GM12878 (cell line): ENCODE measurements at regions not wholly inside any gene's neighbourhood (a gene's known extent, or its start where the extent isn't known, plus 50 kb on each side); places are given as distances from the start of the nearest gene placed in this dataset.

Experiments
- ATAC-seq: fragments of 200-7000 bp; cut with Tn5 transposase; 3 replicates; pipeline ENCODE4 v1.9.1; 2020; ENCODE audit warnings: mild to moderate bottlenecking, moderate library complexity
- BruUV-seq: library from RNA; stranded (reverse); fragments of 400-500 nt; replicated peaks from 2 replicates; lab custom pipeline; 2021; lab: Mats Ljungman, UMichigan
- CTCF ChIA-PET: fragments of 300-600 bp; sonication (Branson Sonifier 250); formaldehyde crosslinking; extraction: SDS; loops from one replicate; lab custom pipeline; 2021; ENCODE audit warnings: inconsistent platforms; lab: Yijun Ruan, JAX
- POLR2A ChIA-PET: fragments of 350-600 bp; formaldehyde crosslinking; extraction: SDS; loops from one replicate; lab custom pipeline; 2021; ENCODE audit warnings: inconsistent platforms; lab: Charles Lee
- RAD21 ChIA-PET: fragments of 300-600 bp; sonication (Branson Sonifier 250); formaldehyde crosslinking; loops from one replicate; lab custom pipeline; 2023; ENCODE audit warnings: antibody characterized with exemption; ENCODE audit not compliant: unreplicated experiment; lab: Charles Lee
- SMC1A ChIA-PET: fragments of 300-600 bp; sonication (Branson Sonifier 250); formaldehyde crosslinking; loops from one replicate; lab custom pipeline; 2023; ENCODE audit not compliant: unreplicated experiment, uncharacterized antibody; lab: Charles Lee
- DNase-seq: peaks from one replicate; pipeline ENCODE4 v3.0.0-alpha.2; 2011; ENCODE audit warnings: low read depth, low spot score
- FAIRE-seq: peaks from 3 replicates; lab custom pipeline; 2011; peaks lifted over from hg19 to GRCh38; lab: Jason Lieb, UNC
- H2AFZ ChIP-seq: 2 replicates; pipeline ENCODE4 v1.6.0; 2011; ENCODE audit warnings: low read depth, low read length, control low read depth; ENCODE audit not compliant: control insufficient read depth
- H3K27ac ChIP-seq: 2 replicates; pipeline ENCODE4 v1.5.1; 2011; ENCODE audit warnings: control low read depth; ENCODE audit not compliant: control insufficient read depth, insufficient read depth
- H3K27me3 ChIP-seq, 2 experiments: replicated peaks in 1 of 2; 2 replicates each; pipeline versions ENCODE4 v1.6.0 to v1.6.1; 2011; ENCODE audit warnings: low read length in 1 of 2; ENCODE audit not compliant: control insufficient read depth in 2 of 2, insufficient read depth in 2 of 2
- H3K36me3 ChIP-seq, 2 experiments: 2 replicates each; pipeline ENCODE4 v1.5.1; 2011; ENCODE audit warnings: low read length in 1 of 2; ENCODE audit not compliant: control insufficient read depth in 2 of 2, insufficient read depth in 2 of 2
- H3K4me1 ChIP-seq: 2 replicates; pipeline ENCODE4 v1.6.1; 2011; ENCODE audit warnings: mild to moderate bottlenecking, low read length, moderate library complexity, mixed read lengths; ENCODE audit not compliant: control insufficient read depth, insufficient read depth
- H3K4me2 ChIP-seq: 2 replicates; pipeline ENCODE4 v1.6.0; 2011; ENCODE audit warnings: control low read depth; ENCODE audit not compliant: control insufficient read depth, insufficient read depth
- H3K4me3 ChIP-seq: fragments of 200-600 bp; sonication (generic); 2 replicates; pipeline ENCODE4 v1.5.1; 2016
- H3K79me2 ChIP-seq: 2 replicates; pipeline ENCODE4 v1.6.0; 2011; ENCODE audit warnings: low read length; ENCODE audit not compliant: control insufficient read depth, insufficient read depth
- H3K9ac ChIP-seq: 2 replicates; pipeline ENCODE4 v1.8.0; 2011; ENCODE audit warnings: low read length, control low read depth, mixed read lengths; ENCODE audit not compliant: control insufficient read depth, insufficient read depth
- H3K9me3 ChIP-seq: replicated peaks from 3 replicates; pipeline ENCODE4 v1.5.1; 2011; ENCODE audit warnings: mild to moderate bottlenecking, low read length; ENCODE audit not compliant: control insufficient read depth, insufficient read depth
- H4K20me1 ChIP-seq: 2 replicates; pipeline ENCODE4 v1.6.0; 2011; ENCODE audit not compliant: control insufficient read depth, insufficient read depth
- BACH1 ChIP-seq: fragments of 450-650 bp; IDR thresholded peaks from 2 replicates; pipeline ENCODE4 v1.6.1; 2017; ENCODE audit warnings: mild to moderate bottlenecking, borderline replicate concordance
- BCL11A ChIP-seq: IDR thresholded peaks from 2 replicates; pipeline ENCODE4 v1.6.1; 2011; ENCODE audit warnings: low read depth, low read length
- CHD1 ChIP-seq: IDR thresholded peaks from 2 replicates; pipeline ENCODE4 v1.6.1; 2012; ENCODE audit warnings: low read depth, low read length, improper control_type of control experiment
- CHD4 ChIP-seq: fragments of 200-600 bp; sonication (generic); IDR thresholded peaks from 2 replicates; pipeline ENCODE4 v1.6.1; 2016; ENCODE audit warnings: mild to moderate bottlenecking
- DPF2 ChIP-seq: fragments of 450-650 bp; IDR thresholded peaks from 2 replicates; pipeline ENCODE4 v1.6.1; 2017; ENCODE audit warnings: mild to moderate bottlenecking
- EED ChIP-seq: sonication (generic); IDR thresholded peaks from 2 replicates; pipeline ENCODE4 v1.6.1; 2016; ENCODE audit warnings: antibody characterized with exemption, low read depth
- FOXM1 ChIP-seq: IDR thresholded peaks from 2 replicates; pipeline ENCODE4 v1.6.1; 2012; ENCODE audit warnings: low read depth, mild to moderate bottlenecking, inconsistent platforms, low read length, moderate library complexity
- IKZF1 ChIP-seq: fragments of 450-650 bp; conservative IDR thresholded peaks from 2 replicates; pipeline ENCODE4 v1.6.1; 2017; ENCODE audit warnings: antibody characterized with exemption, mild to moderate bottlenecking
- IKZF2 ChIP-seq, 2 experiments: fragments of 450-650 bp; IDR thresholded peaks; 2 replicates each; pipeline ENCODE4 v1.6.1; 2017; ENCODE audit warnings: mild to moderate bottlenecking in 2 of 2, moderate library complexity in 2 of 2
- NFIC ChIP-seq: IDR thresholded peaks from 2 replicates; pipeline ENCODE4 v1.6.1; 2012; ENCODE audit warnings: low read depth, mild to moderate bottlenecking, inconsistent platforms, low read length, moderate library complexity
- NFYA ChIP-seq: IDR thresholded peaks from 2 replicates; pipeline ENCODE4 v1.6.1; 2011; ENCODE audit warnings: low read depth, mild to moderate bottlenecking, low read length, improper control_type of control experiment, borderline replicate concordance
- NR2F1 ChIP-seq: fragments of 450-650 bp; conservative IDR thresholded peaks from 2 replicates; pipeline ENCODE4 v1.6.1; 2017; ENCODE audit warnings: mild to moderate bottlenecking
- POLR2AphosphoS5 ChIP-seq: IDR thresholded peaks from 2 replicates; pipeline ENCODE4 v1.6.1; 2011; ENCODE audit warnings: mild to moderate bottlenecking, low read length, inconsistent platforms
- RAD21 ChIP-seq: IDR thresholded peaks from 2 replicates; pipeline ENCODE4 v1.6.1; 2011; ENCODE audit warnings: mild to moderate bottlenecking, low read depth, low read length, moderate library complexity; ENCODE audit not compliant: insufficient read depth
- RBBP5 ChIP-seq: fragments of 200-600 bp; sonication (generic); conservative IDR thresholded peaks from 2 replicates; pipeline ENCODE4 v1.6.1; 2016
- RUNX3 ChIP-seq: IDR thresholded peaks from 2 replicates; pipeline ENCODE4 v1.6.1; 2012; ENCODE audit warnings: low read length, inconsistent platforms
- SUZ12 ChIP-seq: fragments of 200-600 bp; sonication (generic); IDR thresholded peaks from one replicate; pipeline ENCODE4 v1.6.1; 2018; ENCODE audit warnings: antibody characterized with exemption, mild to moderate bottlenecking; ENCODE audit not compliant: unreplicated experiment
- TAF1 ChIP-seq: IDR thresholded peaks from 2 replicates; pipeline ENCODE4 v1.6.1; 2011; ENCODE audit warnings: mild to moderate bottlenecking, low read depth, low read length, borderline replicate concordance
- ZNF384 ChIP-seq: IDR thresholded peaks from 2 replicates; pipeline ENCODE4 v1.6.1; 2012; ENCODE audit warnings: low read depth, mild to moderate bottlenecking, low read length, improper control_type of control experiment, borderline replicate concordance
- WGBS: methylation state at CpG from one replicate; pipeline ENCODE4 v1.1.6; 2016; ENCODE audit warnings: low lambda C conversion rate; ENCODE audit not compliant: insufficient replicate concordance, insufficient coverage; ENCODE audit errors: missing lambda C conversion rate; 5-methylcytosine and 5-hydroxymethylcytosine counted together
- in situ Hi-C: fragments of 300-500 bp; cut with MboI; formaldehyde crosslinking; loops from 9 replicates; pipeline ENCODE4 v1.14.3; 2018; ENCODE audit warnings: mixed read lengths
- intact Hi-C: fragments of 100-400 bp; cut with micrococcal nuclease; formaldehyde crosslinking; loops from one replicate; pipeline ENCODE4 v1.14.2; 2022; ENCODE audit not compliant: unreplicated experiment
- TF ChIP-seq, protein P1 (sequence below): IDR thresholded peaks from 2 replicates; pipeline ENCODE4 v1.6.1; 2012; ENCODE audit warnings: improper control_type of control experiment, low read depth, low read length; ENCODE audit not compliant: insufficient replicate concordance

DNA sequence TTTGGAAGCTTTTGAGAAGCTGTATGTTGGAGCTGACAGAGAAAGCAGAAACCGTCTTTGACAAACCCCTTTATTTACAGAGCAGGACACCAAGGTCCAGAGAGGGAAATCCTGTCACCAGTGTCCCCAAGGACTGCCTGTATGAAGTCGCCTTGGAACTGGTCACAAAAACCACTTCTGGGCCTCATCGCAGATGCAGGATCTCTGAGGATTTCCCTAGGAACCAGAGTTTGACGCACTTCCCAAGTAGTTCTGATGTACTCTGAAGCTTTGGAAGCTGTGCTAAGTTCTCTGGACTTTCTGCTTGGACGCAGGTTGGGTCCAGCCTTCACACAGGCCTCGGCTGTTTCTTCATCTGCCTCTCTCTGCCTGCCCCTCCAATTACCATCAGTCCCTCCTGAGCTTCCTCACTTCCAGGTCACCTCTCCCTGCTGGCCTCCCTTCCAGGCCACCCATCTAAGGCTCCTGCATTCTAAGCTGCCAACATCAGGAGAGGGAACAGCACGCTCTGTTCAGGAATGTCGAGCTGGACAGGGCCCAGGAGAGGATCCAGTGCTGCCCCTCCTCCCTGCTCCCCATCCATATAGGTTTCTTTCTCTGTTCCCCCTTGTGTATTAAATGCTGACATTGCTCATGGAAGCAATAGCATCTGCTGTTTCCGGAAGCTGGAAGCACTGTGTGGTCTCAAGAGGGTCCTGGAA, 270.8 kb downstream of the OPA1 start (continued):
- TF ChIP-seq, protein P1, sequence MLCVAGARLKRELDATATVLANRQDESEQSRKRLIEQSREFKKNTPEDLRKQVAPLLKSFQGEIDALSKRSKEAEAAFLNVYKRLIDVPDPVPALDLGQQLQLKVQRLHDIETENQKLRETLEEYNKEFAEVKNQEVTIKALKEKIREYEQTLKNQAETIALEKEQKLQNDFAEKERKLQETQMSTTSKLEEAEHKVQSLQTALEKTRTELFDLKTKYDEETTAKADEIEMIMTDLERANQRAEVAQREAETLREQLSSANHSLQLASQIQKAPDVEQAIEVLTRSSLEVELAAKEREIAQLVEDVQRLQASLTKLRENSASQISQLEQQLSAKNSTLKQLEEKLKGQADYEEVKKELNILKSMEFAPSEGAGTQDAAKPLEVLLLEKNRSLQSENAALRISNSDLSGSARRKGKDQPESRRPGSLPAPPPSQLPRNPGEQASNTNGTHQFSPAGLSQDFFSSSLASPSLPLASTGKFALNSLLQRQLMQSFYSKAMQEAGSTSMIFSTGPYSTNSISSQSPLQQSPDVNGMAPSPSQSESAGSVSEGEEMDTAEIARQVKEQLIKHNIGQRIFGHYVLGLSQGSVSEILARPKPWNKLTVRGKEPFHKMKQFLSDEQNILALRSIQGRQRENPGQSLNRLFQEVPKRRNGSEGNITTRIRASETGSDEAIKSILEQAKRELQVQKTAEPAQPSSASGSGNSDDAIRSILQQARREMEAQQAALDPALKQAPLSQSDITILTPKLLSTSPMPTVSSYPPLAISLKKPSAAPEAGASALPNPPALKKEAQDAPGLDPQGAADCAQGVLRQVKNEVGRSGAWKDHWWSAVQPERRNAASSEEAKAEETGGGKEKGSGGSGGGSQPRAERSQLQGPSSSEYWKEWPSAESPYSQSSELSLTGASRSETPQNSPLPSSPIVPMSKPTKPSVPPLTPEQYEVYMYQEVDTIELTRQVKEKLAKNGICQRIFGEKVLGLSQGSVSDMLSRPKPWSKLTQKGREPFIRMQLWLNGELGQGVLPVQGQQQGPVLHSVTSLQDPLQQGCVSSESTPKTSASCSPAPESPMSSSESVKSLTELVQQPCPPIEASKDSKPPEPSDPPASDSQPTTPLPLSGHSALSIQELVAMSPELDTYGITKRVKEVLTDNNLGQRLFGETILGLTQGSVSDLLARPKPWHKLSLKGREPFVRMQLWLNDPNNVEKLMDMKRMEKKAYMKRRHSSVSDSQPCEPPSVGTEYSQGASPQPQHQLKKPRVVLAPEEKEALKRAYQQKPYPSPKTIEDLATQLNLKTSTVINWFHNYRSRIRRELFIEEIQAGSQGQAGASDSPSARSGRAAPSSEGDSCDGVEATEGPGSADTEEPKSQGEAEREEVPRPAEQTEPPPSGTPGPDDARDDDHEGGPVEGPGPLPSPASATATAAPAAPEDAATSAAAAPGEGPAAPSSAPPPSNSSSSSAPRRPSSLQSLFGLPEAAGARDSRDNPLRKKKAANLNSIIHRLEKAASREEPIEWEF = no peak
- TF ChIP-seq IKZF1 = no peak
- TF ChIP-seq ZNF384 = no peak
- TF ChIP-seq RAD21 = no peak
- TF ChIP-seq SUZ12 = no peak
- no peak for TF ChIP-seq DPF2
- TF ChIP-seq BACH1 = no peak
- no peak for TF ChIP-seq CHD4

DNA sequence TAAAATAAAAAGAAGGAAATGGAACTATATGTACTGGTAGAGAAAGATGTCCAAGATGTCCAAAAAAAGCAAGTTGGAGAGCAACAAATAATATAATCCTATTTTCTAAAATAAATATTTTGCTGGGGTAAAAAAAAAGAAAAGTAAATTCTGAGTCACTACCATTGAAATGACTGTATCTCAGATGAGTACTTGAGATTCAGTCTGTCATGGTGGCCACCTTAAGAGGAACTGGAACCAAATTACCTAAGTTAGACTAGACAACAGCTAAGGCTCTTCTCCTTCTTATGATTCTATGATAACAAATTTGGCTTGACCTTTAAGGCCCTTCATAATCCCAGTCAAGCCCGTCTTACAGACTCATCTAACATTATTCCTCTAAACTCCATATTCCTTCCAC, 270.6 kb upstream of the HES1 start:
- in situ Hi-C loops (no loop called here), intact Hi-C loops (no loop called here)
- DNase-seq (no peak), ATAC-seq (peak; percentile 97), FAIRE-seq (peak; percentile 62)
- ChIA-PET CTCF (no interaction called here), RAD21 (no interaction called here), SMC1A (no interaction called here), POLR2A (no interaction called here)
- H3K27ac ChIP-seq = no peak overlapping the region
- no peak overlapping the region for H3K9ac ChIP-seq
- no peak overlapping the region for H2AFZ ChIP-seq
- BruUV-seq = no TSS peak
- no peaks in the 10 kb centered on the region for H3K36me3 ChIP-seq
- H4K20me1 ChIP-seq = no peaks in the 10 kb centered on the region
- 0 out of 4 replicates have a peak, but pooled peaks cover 0 to 2% of the 10 kb centered on the region in 2 experiments for H3K27me3 ChIP-seq
- H3K4me2 ChIP-seq = peak overlapping the region; percentile 11; the same call in 1 of the 2 replicates
- 0% methylated on average over 1 of the region's 1 CpG for WGBS
- no peaks in the 10 kb centered on the region for H3K79me2 ChIP-seq
- no peaks in the 10 kb centered on the region for H3K9me3 ChIP-seq
- peaks cover 25% of the 10 kb centered on the region for H3K4me1 ChIP-seq
- no peak overlapping the region for H3K4me3 ChIP-seq
- TF ChIP-seq RBBP5 = no peak
- peak; percentile 82 for TF ChIP-seq DPF2
- TF ChIP-seq FOXM1 = 0 out of 2 replicates have a peak, but pooled peaks have one; percentile 32
- TF ChIP-seq NFIC = peak; percentile 92
- TF ChIP-seq SUZ12 = no peak
- no peak for TF ChIP-seq CHD1
- peak; percentile 88 for TF ChIP-seq RUNX3
- TF ChIP-seq BCL11A = peak; percentile 92
- no peak for TF ChIP-seq TAF1
- TF ChIP-seq POLR2AphosphoS5 = no peak
- 0 out of 2 replicates have a peak, but pooled peaks have one; percentile 27 for TF ChIP-seq EED
- TF ChIP-seq NR2F1 = peak; percentile 66; the same call in 1 of the 2 replicates
- peak; percentile 33 to 49; a peak in 2 of 4 replicates for TF ChIP-seq IKZF2 (IDR thresholded peaks at IDR 0.05)
- no peak for TF ChIP-seq NFYA
